ENCODE measurements at regions not wholly inside any gene's neighbourhood (a gene's known extent, or its start where the extent isn't known, plus 50 kb on each side); places are given as distances from the start of the nearest gene placed in this dataset.

- TF ChIP-seq CTCF (IDR thresholded peaks at IDR 0.05), result no peak
Measured at GRCh38 chr6:71512256-71512655, 223.6 kb downstream of the OGFRL1 start.

- TF ChIP-seq CTCF (IDR thresholded peaks at IDR 0.05), result no peak
Measured at GRCh38 chr6:71513036-71513435, 224.4 kb downstream of the OGFRL1 start.

- TF ChIP-seq CTCF (IDR thresholded peaks at IDR 0.05), result no peak
Measured at GRCh38 chr6:71523548-71523947, 234.9 kb downstream of the OGFRL1 start.

GRCh38 chr6:71524201-71524600 is 235.6 kb downstream of the OGFRL1 start:
- TF ChIP-seq CTCF (IDR thresholded peaks at IDR 0.05), result no peak

GRCh38 chr6:71527886-71528285 is 239.3 kb downstream of the OGFRL1 start:
- no peak for TF ChIP-seq CTCF (IDR thresholded peaks at IDR 0.05)

- TF ChIP-seq CTCF (IDR thresholded peaks at IDR 0.05), result no peak
Measured at GRCh38 chr6:71529026-71529425, 240.4 kb downstream of the OGFRL1 start.

GRCh38 chr6:71529769-71530168 is 241.2 kb downstream of the OGFRL1 start:
- TF ChIP-seq CTCF (IDR thresholded peaks at IDR 0.05), result no peak

GRCh38 chr6:71531006-71531405 is 242.4 kb downstream of the OGFRL1 start:
- TF ChIP-seq CTCF (IDR thresholded peaks at IDR 0.05), result no peak
